Ishikawa (cell line): ENCODE measurements at regions not wholly inside any gene's neighbourhood (a gene's known extent, or its start where the extent isn't known, plus 50 kb on each side); places are given as distances from the start of the nearest gene placed in this dataset.

Experiments used
- CEBPB ChIP-seq: IDR thresholded peaks from 2 replicates; pipeline ENCODE4 v1.6.1; 2012
- CREB1 ChIP-seq: IDR thresholded peaks from 2 replicates; pipeline ENCODE4 v1.6.1; 2012; ENCODE audit warnings: low read depth
- EGR1 ChIP-seq: IDR thresholded peaks from 2 replicates; pipeline ENCODE4 v1.6.1; 2012
- EP300 ChIP-seq: IDR thresholded peaks from 2 replicates; pipeline ENCODE4 v1.6.1; 2012; ENCODE audit warnings: borderline replicate concordance
- FOXM1 ChIP-seq: IDR thresholded peaks from 2 replicates; pipeline ENCODE4 v1.6.1; 2012; ENCODE audit warnings: low read depth, borderline replicate concordance
- MAX ChIP-seq: IDR thresholded peaks from 2 replicates; pipeline ENCODE4 v1.6.1; 2012
- NFIC ChIP-seq: IDR thresholded peaks from 2 replicates; pipeline ENCODE4 v1.6.1; 2012
- RAD21 ChIP-seq: IDR thresholded peaks from 2 replicates; pipeline ENCODE4 v1.6.1; 2012; ENCODE audit warnings: low read depth
- REST ChIP-seq: IDR thresholded peaks from 2 replicates; pipeline ENCODE4 v1.6.1; 2012; ENCODE audit warnings: low read depth, mild to moderate bottlenecking
- TAF1 ChIP-seq: IDR thresholded peaks from 2 replicates; pipeline ENCODE4 v1.6.1; 2012; ENCODE audit warnings: low read depth, mild to moderate bottlenecking
- TCF12 ChIP-seq: IDR thresholded peaks from 2 replicates; pipeline ENCODE4 v1.6.1; 2012; ENCODE audit warnings: low read depth
- TEAD4 ChIP-seq: IDR thresholded peaks from 2 replicates; pipeline ENCODE4 v1.6.1; 2012
- USF1 ChIP-seq: IDR thresholded peaks from 2 replicates; pipeline ENCODE4 v1.6.1; 2012
- YY1 ChIP-seq: IDR thresholded peaks from 2 replicates; pipeline ENCODE4 v1.6.1; 2012; ENCODE audit warnings: low read depth

- no peak for TF ChIP-seq RAD21
- TF ChIP-seq REST = no peak
- TF ChIP-seq CEBPB = no peak
- TF ChIP-seq EP300 = no peak
- TF ChIP-seq YY1 = no peak
- TF ChIP-seq TEAD4 = no peak
- no peak for TF ChIP-seq USF1
- TF ChIP-seq NFIC = no peak
- no peak for TF ChIP-seq CREB1
- no peak for TF ChIP-seq MAX
- TF ChIP-seq TAF1 = no peak
- no peak for TF ChIP-seq EGR1
- no peak for TF ChIP-seq TCF12
- no peak for TF ChIP-seq FOXM1
These were observed 308.9 kb downstream of the RBM26 start for GRCh38 chr13:79097201-79097600.
